ENCODE measurements at regions not wholly inside any gene's neighbourhood (a gene's known extent, or its start where the extent isn't known, plus 50 kb on each side); places are given as distances from the start of the nearest gene placed in this dataset.

- Histone ChIP-seq H3K4me1 (replicated peaks in 1 of 4; ENCODE audit: control insufficient read depth in 3 of 4, insufficient read depth in 4 of 4, low read length in 3 of 4) (no peaks in the 10 kb centered on the region), H3K36me3 (ENCODE audit: control insufficient read depth in 2 of 4, insufficient read depth in 4 of 4, low read length in 3 of 4) (no peaks in the 10 kb centered on the region), H3K79me2 (ENCODE audit: control insufficient read depth in 1 of 2, insufficient read depth in 2 of 2, low read length in 2 of 2) (no peaks in the 10 kb centered on the region), H2BK120ac (replicated peaks; ENCODE audit: low read depth, low read length) (no peak overlapping the region), H3K79me1 (ENCODE audit: low read depth, low read length) (no peaks in the 10 kb centered on the region), H4K20me1 (replicated peaks in 1 of 2; ENCODE audit: control insufficient read depth in 1 of 2, insufficient read depth in 2 of 2, low read length in 2 of 2) (no peaks in the 10 kb centered on the region), H3K4ac (replicated peaks; ENCODE audit: insufficient read length, low read depth, low read length) (no peak overlapping the region), H3K56ac (replicated peaks; ENCODE audit: insufficient read length, low read depth, low read length) (no peak overlapping the region), H3K18ac (ENCODE audit: extremely low read depth, low read length) (no peak overlapping the region), H3K23me2 (ENCODE audit: low read depth, low read length) (no peaks in the 10 kb centered on the region), H3K4me2 (ENCODE audit: insufficient read depth in 1 of 2, low read depth in 2 of 2, low read length in 2 of 2) (no peak overlapping the region), H2BK5ac (ENCODE audit: low read depth, low read length) (no peak overlapping the region), H4K8ac (ENCODE audit: extremely low read depth, insufficient read depth, low read length) (no peak overlapping the region), H3K14ac (ENCODE audit: insufficient read length) (no peak overlapping the region), H3K4me3 (ENCODE audit: extremely low read depth in 1 of 4, insufficient read depth in 2 of 4, low read depth in 3 of 4, low read length in 4 of 4) (no peak overlapping the region), H2AFZ (ENCODE audit: low read length) (no peak overlapping the region), H4K5ac (ENCODE audit: insufficient read length, low read depth, low read length) (no peak overlapping the region), H4K91ac (replicated peaks; ENCODE audit: insufficient read length, low read length) (no peak overlapping the region), H3K9ac (replicated peaks in 1 of 4; ENCODE audit: extremely low read depth in 1 of 4, low read depth in 3 of 4, low read length in 3 of 4) (no peak overlapping the region), H2BK20ac (ENCODE audit: low read length) (no peak overlapping the region), H3K27me3 (replicated peaks in 1 of 4; ENCODE audit: control insufficient read depth in 3 of 4, extremely low read depth in 1 of 4, insufficient read depth in 3 of 4, low read length in 3 of 4) (no peaks in the 10 kb centered on the region), H2AK5ac (ENCODE audit: low read depth, low read length) (no peak overlapping the region), H3K9me3 (ENCODE audit: insufficient read depth in 2 of 2, low read depth in 1 of 2, low read length in 1 of 2) (peaks cover 3 to 10% of the 10 kb centered on the region in 2 experiments; a peak in 2 of 4 replicates), H3K23ac (ENCODE audit: insufficient read length) (no peak overlapping the region), H2BK15ac (ENCODE audit: low read length) (no peak overlapping the region), H2BK12ac (ENCODE audit: low read depth, low read length) (no peak overlapping the region), H3K27ac (ENCODE audit: low read depth, low read length) (no peak overlapping the region)
- DNase-seq (ENCODE audit: low read depth in 1 of 2, low spot score in 2 of 2) = no peak
- CTCF ChIA-PET (ENCODE audit: partially characterized antibody) = no interaction called here
- POLR2A ChIA-PET (ENCODE audit: partially characterized antibody) = no interaction called here
- FAIRE-seq = no peak
- whole genome bisulfite sequencing, 2 experiments (ENCODE audit: extremely low coverage in 1 of 2, insufficient coverage in 1 of 2, insufficient read length in 1 of 2, insufficient replicate concordance in 2 of 2, low coverage in 1 of 2, low lambda C conversion rate in 2 of 2, missing lambda C conversion rate in 1 of 2) = 75% methylated on average over 1 of the region's 1 CpG; no CpG with 5 or more reads in 1 of the 2 experiments
- no peak for TF ChIP-seq SP1 (IDR thresholded peaks at IDR 0.05; ENCODE audit: low read depth, low read length)
- no peak for TF ChIP-seq SUZ12 (IDR thresholded peaks at IDR 0.05; ENCODE audit: low read length)
- TF ChIP-seq RNF2 (IDR thresholded peaks at IDR 0.05; ENCODE audit: borderline replicate concordance, low read depth, low read length, missing control alignments, poor library complexity, severe bottlenecking) = no peak
Observed at GRCh38 chr1:60185684-60186083, 112.1 kb upstream of the C1orf87 start.
